HCT116 (cell line): ENCODE measurements at regions not wholly inside any gene's neighbourhood (a gene's known extent, or its start where the extent isn't known, plus 50 kb on each side); places are given as distances from the start of the nearest gene placed in this dataset.

Experiments
- ATAC-seq: fragments of 200-7000 bp; cut with Tn5 transposase; 2 replicates; pipeline ENCODE4 v1.9.1; 2020; ENCODE audit warnings: mild to moderate bottlenecking, moderate library complexity
- BruUV-seq: library from RNA; stranded (reverse); fragments of 400-500 nt; replicated peaks from 2 replicates; lab custom pipeline; 2021; lab: Mats Ljungman, UMichigan
- CTCF ChIA-PET: fragments of 300-600 bp; sonication (Branson Sonifier 250); formaldehyde crosslinking; loops from one replicate; lab custom pipeline; 2021; ENCODE audit warnings: antibody characterized with exemption; lab: Charles Lee
- POLR2A ChIA-PET: fragments of 300-600, 350-600 bp; sonication (Branson Sonifier 250); formaldehyde crosslinking; loops from one replicate; lab custom pipeline; 2021; ENCODE audit warnings: antibody characterized with exemption; lab: Charles Lee
- RAD21 ChIA-PET, 2 experiments: fragments of 300-600 bp; sonication (Branson Sonifier 250); formaldehyde crosslinking; loops; one replicate each; lab custom pipeline; 2023; ENCODE audit warnings: low total read pairs in 2 of 2; ENCODE audit not compliant: uncharacterized antibody in 2 of 2, unreplicated experiment in 2 of 2, low non-redundant PET in 1 of 2; lab: Charles Lee
- DNase-seq: peaks from one replicate; pipeline ENCODE4 v3.0.0-alpha.2; 2010; ENCODE audit warnings: low read depth, low spot score
- H2AFZ ChIP-seq: fragments of 200-600 bp; shearing (Covaris generic), sonication (generic); 2 replicates; pipeline ENCODE4 v1.6.1; 2017; ENCODE audit warnings: low read depth, mixed run types, mixed read lengths, antibody characterized with exemption, low read length; ENCODE audit not compliant: poor library complexity, severe bottlenecking
- H3K27ac ChIP-seq: 2 replicates; pipeline ENCODE4 v1.5.1; 2012; ENCODE audit warnings: low read depth, low read length
- H3K27me3 ChIP-seq: fragments of 200-600 bp; sonication (generic); 2 replicates; pipeline ENCODE4 v1.6.1; 2016; ENCODE audit warnings: mixed run types, low read length, mixed read lengths; ENCODE audit not compliant: insufficient read depth
- H3K36me3 ChIP-seq, 2 experiments: fragments of 200-500 bp in 1 of 2; fragments of 200-600 bp in 1 of 2; sonication (Bioruptor generic) in 1 of 2; sonication (generic) in 1 of 2; 2 replicates each; pipeline versions ENCODE4 v1.5.1 to v1.6.1; 2014 to 2016; ENCODE audit warnings: low read length in 2 of 2, inconsistent platforms in 1 of 2, mixed read lengths in 1 of 2, mixed run types in 1 of 2; ENCODE audit not compliant: insufficient read depth in 2 of 2, control insufficient read depth in 1 of 2
- H3K4me1 ChIP-seq, 2 experiments: fragments of 200-600 bp in 1 of 2; sonication (generic) in 1 of 2; 2 replicates each; pipeline versions ENCODE4 v1.5.1 to v1.6.1; 2012 to 2017; ENCODE audit warnings: low read length in 2 of 2, inconsistent platforms in 1 of 2, mild to moderate bottlenecking in 1 of 2, mixed read lengths in 1 of 2, mixed run types in 1 of 2, moderate library complexity in 1 of 2; ENCODE audit not compliant: insufficient read depth in 2 of 2, control insufficient read depth in 1 of 2
- H3K4me2 ChIP-seq: fragments of 200-600 bp; sonication (generic); 2 replicates; pipeline ENCODE4 v1.6.1; 2017; ENCODE audit warnings: mixed run types, low read length, mixed read lengths
- H3K4me3 ChIP-seq, 2 experiments: fragments of 200-600 bp in 1 of 2; sonication (generic) in 1 of 2; replicated peaks in 1 of 2; 2 replicates each; pipeline ENCODE4 v1.5.1; 2011 to 2016; ENCODE audit warnings: low read length in 2 of 2, control low read depth in 1 of 2, low read depth in 1 of 2, mild to moderate bottlenecking in 1 of 2, mixed read lengths in 1 of 2, mixed run types in 1 of 2
- H3K79me2 ChIP-seq: fragments of 200-600 bp; sonication (generic); 2 replicates; pipeline ENCODE4 v1.6.1; 2017; ENCODE audit warnings: mild to moderate bottlenecking, mixed run types, low read length, moderate library complexity, mixed read lengths; ENCODE audit not compliant: insufficient read depth
- H3K9ac ChIP-seq: fragments of 200-600 bp; sonication (generic); 2 replicates; pipeline ENCODE4 v1.6.1; 2016; ENCODE audit warnings: low read length, mixed read lengths
- H3K9me2 ChIP-seq: fragments of 200-600 bp; sonication (generic), shearing (Covaris generic); 2 replicates; pipeline ENCODE4 v1.6.1; 2017; ENCODE audit warnings: mixed run types, mild to moderate bottlenecking, moderate library complexity; ENCODE audit not compliant: insufficient read depth
- H3K9me3 ChIP-seq, 2 experiments: fragments of 200-500 bp in 1 of 2; fragments of 200-600 bp in 1 of 2; sonication (Bioruptor generic) in 1 of 2; sonication (generic) in 1 of 2; 2 replicates each; pipeline ENCODE4 v1.6.1; 2014 to 2017; ENCODE audit warnings: low read length in 2 of 2, mixed read lengths in 2 of 2, inconsistent platforms in 1 of 2, low read depth in 1 of 2, mild to moderate bottlenecking in 1 of 2, mixed run types in 1 of 2, moderate library complexity in 1 of 2; ENCODE audit not compliant: control insufficient read depth in 1 of 2, insufficient read depth in 1 of 2
- H4K20me1 ChIP-seq: fragments of 200-600 bp; sonication (generic), shearing (Covaris generic); 2 replicates; pipeline ENCODE4 v1.6.1; 2017; ENCODE audit warnings: mixed run types, mild to moderate bottlenecking, moderate library complexity; ENCODE audit not compliant: insufficient read depth
- CBX3 ChIP-seq: IDR thresholded peaks from 2 replicates; pipeline ENCODE4 v1.6.1; 2012; ENCODE audit warnings: low read depth
- EGR1 ChIP-seq: IDR thresholded peaks from 2 replicates; pipeline ENCODE4 v1.6.1; 2012; ENCODE audit warnings: low read depth
- JUND ChIP-seq: IDR thresholded peaks from 2 replicates; pipeline ENCODE4 v1.6.1; 2012
- POLR2A ChIP-seq: IDR thresholded peaks from 2 replicates; pipeline ENCODE4 v1.7.0; 2011; ENCODE audit warnings: borderline replicate concordance; ENCODE audit not compliant: insufficient read depth, insufficient read length; ENCODE audit errors: extremely low read depth
- POLR2AphosphoS5 ChIP-seq: IDR thresholded peaks from 2 replicates; pipeline ENCODE4 v1.6.1; 2011; ENCODE audit warnings: mild to moderate bottlenecking, low read depth, low read length, moderate library complexity
- YY1 ChIP-seq: IDR thresholded peaks from 2 replicates; pipeline ENCODE4 v1.6.1; 2011; ENCODE audit warnings: low read length, low read depth, moderate library complexity, mild to moderate bottlenecking; ENCODE audit not compliant: insufficient replicate concordance; ENCODE audit errors: extremely low read depth
- ZFX ChIP-seq: fragments of 450-650 bp; IDR thresholded peaks from 2 replicates; pipeline ENCODE4 v1.6.1; 2017
- intact Hi-C: fragments of 100-400 bp; cut with micrococcal nuclease; formaldehyde crosslinking; loops from 2 replicates; pipeline ENCODE4 v1.10.0; 2022
- TF ChIP-seq, protein P1 (sequence below): IDR thresholded peaks from 2 replicates; pipeline ENCODE4 v1.6.1; 2012
- TF ChIP-seq, protein P2 (sequence below), 3 experiments: fragments of 200-600 bp in 1 of 3; sonication (generic) in 1 of 3; IDR thresholded peaks in 2 of 3; conservative IDR thresholded peaks in 1 of 3; 2 replicates each; pipeline ENCODE4 v1.5.1; 2012 to 2017; ENCODE audit warnings: low read depth in 2 of 3, low read length in 2 of 3, antibody characterized with exemption in 1 of 3, borderline replicate concordance in 1 of 3, control low read depth in 1 of 3, mild to moderate bottlenecking in 1 of 3, mixed read lengths in 1 of 3, mixed run types in 1 of 3, moderate library complexity in 1 of 3; ENCODE audit not compliant: insufficient read depth in 1 of 3
- TF ChIP-seq, protein P3 (sequence below): IDR thresholded peaks from 2 replicates; pipeline ENCODE4 v1.6.1; 2012
- TF ChIP-seq, protein P4 (sequence below): IDR thresholded peaks from 2 replicates; pipeline ENCODE4 v1.6.1; 2012; ENCODE audit warnings: low read depth

DNA sequence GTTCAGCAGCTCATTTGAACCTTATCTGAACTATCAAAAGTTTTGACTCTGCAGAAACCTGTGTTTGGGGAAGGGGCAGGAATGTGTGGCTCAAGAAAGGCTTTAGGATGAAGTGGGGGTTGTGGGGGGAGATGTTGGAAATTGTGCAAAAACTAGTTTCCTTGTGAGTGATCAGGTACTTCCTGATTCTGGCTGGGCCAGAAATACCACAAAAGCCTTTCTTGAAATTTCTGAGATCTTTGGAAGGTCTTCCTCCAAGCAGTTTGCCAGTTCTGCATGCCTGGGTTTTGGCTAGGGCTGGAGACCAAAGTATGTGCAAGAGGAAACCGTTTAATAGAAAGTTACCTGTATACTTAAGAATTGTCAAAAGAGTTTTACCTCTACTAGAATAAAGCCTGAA lies 116.6 kb downstream of the BMP2 start:
- Histone ChIP-seq H3K9me3 (peaks cover 0 to 28% of the 10 kb centered on the region in 2 experiments; a peak in 2 of 4 replicates), H3K4me1 (no peaks in the 10 kb centered on the region), H3K27me3 (no peaks in the 10 kb centered on the region), H3K4me2 (no peak overlapping the region), H4K20me1 (no peaks in the 10 kb centered on the region), H3K36me3 (no peaks in the 10 kb centered on the region), H3K27ac (no peak overlapping the region), H3K4me3 (no peak overlapping the region), H3K9ac (no peak overlapping the region), H3K9me2 (no peaks in the 10 kb centered on the region), H3K79me2 (no peaks in the 10 kb centered on the region), H2AFZ (no peak overlapping the region)
- CTCF ChIA-PET: no interaction called here
- RAD21 ChIA-PET: no interaction called here
- intact Hi-C loops: no loop called here
- ATAC-seq (no peak), DNase-seq (no peak)
- POLR2A ChIA-PET: no interaction called here
- no TSS peak for BruUV-seq
- TF ChIP-seq, protein P1, sequence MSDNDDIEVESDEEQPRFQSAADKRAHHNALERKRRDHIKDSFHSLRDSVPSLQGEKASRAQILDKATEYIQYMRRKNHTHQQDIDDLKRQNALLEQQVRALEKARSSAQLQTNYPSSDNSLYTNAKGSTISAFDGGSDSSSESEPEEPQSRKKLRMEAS: no peak
- TF ChIP-seq CBX3 (no peak), YY1 (no peak), POLR2A (no peak), JUND (no peak)

DNA sequence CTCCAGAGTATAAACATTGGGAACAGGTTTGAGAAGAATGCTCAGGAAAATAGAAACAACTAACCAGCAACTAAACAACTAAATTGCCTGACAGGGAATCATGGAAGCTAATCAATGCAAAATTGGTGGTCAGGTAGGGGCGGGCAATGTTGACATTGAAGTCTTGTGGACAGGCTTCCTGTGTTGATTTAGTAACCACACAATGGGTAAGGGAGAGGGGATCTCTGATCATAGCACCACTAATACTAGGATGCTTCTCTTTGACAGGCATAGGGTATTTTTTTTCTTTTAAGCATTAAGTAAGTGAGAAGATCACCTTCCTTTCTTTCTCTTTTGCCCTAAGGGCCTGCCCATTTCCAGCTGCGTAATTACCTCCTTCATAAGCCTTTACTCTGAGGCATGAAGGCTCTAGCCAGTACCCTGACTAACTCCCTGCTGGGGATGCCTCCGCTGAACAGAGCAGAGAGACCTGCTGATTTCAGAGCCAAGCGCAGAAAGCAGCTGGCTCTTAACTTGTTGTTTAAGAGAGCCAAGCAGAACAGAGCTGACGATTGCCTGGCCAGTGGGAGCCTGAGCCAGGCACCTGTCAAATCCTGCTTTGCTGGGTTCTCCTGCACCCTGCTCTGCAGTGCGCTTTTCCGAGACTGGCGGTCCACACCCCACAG lies 118.7 kb downstream of the BMP2 start:
- Histone ChIP-seq H3K4me3 (no peak overlapping the region), H3K27me3 (no peaks in the 10 kb centered on the region), H4K20me1 (no peaks in the 10 kb centered on the region), H3K4me1 (no peaks in the 10 kb centered on the region), H3K4me2 (no peak overlapping the region), H3K27ac (no peak overlapping the region), H2AFZ (no peak overlapping the region), H3K36me3 (no peaks in the 10 kb centered on the region), H3K9ac (no peak overlapping the region), H3K9me3 (peaks cover 0 to 23% of the 10 kb centered on the region in 2 experiments; a peak in 2 of 4 replicates), H3K79me2 (no peaks in the 10 kb centered on the region), H3K9me2 (no peaks in the 10 kb centered on the region)
- no peak for DNase-seq
- POLR2A ChIA-PET: no interaction called here
- ATAC-seq: no peak
- RAD21 ChIA-PET: no interaction called here
- CTCF ChIA-PET: no interaction called here
- intact Hi-C loops: no loop called here
- BruUV-seq: no TSS peak
- TF ChIP-seq POLR2AphosphoS5: no peak
- TF ChIP-seq, protein P2, sequence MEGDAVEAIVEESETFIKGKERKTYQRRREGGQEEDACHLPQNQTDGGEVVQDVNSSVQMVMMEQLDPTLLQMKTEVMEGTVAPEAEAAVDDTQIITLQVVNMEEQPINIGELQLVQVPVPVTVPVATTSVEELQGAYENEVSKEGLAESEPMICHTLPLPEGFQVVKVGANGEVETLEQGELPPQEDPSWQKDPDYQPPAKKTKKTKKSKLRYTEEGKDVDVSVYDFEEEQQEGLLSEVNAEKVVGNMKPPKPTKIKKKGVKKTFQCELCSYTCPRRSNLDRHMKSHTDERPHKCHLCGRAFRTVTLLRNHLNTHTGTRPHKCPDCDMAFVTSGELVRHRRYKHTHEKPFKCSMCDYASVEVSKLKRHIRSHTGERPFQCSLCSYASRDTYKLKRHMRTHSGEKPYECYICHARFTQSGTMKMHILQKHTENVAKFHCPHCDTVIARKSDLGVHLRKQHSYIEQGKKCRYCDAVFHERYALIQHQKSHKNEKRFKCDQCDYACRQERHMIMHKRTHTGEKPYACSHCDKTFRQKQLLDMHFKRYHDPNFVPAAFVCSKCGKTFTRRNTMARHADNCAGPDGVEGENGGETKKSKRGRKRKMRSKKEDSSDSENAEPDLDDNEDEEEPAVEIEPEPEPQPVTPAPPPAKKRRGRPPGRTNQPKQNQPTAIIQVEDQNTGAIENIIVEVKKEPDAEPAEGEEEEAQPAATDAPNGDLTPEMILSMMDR (IDR thresholded peaks at IDR 0.05 in 2 of 3, conservative IDR thresholded peaks at IDR 0.05 in 1 of 3; ENCODE audit: borderline replicate concordance in 1 of 3, insufficient read depth in 1 of 3, low read depth in 2 of 3, low read length in 2 of 3): no peak
- TF ChIP-seq ZFX: no peak
- TF ChIP-seq, protein P3, sequence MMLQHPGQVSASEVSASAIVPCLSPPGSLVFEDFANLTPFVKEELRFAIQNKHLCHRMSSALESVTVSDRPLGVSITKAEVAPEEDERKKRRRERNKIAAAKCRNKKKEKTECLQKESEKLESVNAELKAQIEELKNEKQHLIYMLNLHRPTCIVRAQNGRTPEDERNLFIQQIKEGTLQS: no peak
- TF ChIP-seq EGR1: no peak
- TF ChIP-seq YY1: no peak
- TF ChIP-seq, protein P4, sequence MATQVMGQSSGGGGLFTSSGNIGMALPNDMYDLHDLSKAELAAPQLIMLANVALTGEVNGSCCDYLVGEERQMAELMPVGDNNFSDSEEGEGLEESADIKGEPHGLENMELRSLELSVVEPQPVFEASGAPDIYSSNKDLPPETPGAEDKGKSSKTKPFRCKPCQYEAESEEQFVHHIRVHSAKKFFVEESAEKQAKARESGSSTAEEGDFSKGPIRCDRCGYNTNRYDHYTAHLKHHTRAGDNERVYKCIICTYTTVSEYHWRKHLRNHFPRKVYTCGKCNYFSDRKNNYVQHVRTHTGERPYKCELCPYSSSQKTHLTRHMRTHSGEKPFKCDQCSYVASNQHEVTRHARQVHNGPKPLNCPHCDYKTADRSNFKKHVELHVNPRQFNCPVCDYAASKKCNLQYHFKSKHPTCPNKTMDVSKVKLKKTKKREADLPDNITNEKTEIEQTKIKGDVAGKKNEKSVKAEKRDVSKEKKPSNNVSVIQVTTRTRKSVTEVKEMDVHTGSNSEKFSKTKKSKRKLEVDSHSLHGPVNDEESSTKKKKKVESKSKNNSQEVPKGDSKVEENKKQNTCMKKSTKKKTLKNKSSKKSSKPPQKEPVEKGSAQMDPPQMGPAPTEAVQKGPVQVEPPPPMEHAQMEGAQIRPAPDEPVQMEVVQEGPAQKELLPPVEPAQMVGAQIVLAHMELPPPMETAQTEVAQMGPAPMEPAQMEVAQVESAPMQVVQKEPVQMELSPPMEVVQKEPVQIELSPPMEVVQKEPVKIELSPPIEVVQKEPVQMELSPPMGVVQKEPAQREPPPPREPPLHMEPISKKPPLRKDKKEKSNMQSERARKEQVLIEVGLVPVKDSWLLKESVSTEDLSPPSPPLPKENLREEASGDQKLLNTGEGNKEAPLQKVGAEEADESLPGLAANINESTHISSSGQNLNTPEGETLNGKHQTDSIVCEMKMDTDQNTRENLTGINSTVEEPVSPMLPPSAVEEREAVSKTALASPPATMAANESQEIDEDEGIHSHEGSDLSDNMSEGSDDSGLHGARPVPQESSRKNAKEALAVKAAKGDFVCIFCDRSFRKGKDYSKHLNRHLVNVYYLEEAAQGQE: no peak
